T follicular helper cell (primary cell): ENCODE measurements at regions not wholly inside any gene's neighbourhood (a gene's known extent, or its start where the extent isn't known, plus 50 kb on each side); places are given as distances from the start of the nearest gene placed in this dataset.

Experiments used
- DNase-seq: peaks from one replicate; pipeline ENCODE4 v3.0.0-alpha.2; 2020; ENCODE audit warnings: low read depth

GRCh38 chrX:20472620-20473258 lies 206.0 kb upstream of the RPS6KA3 start:
- no peak for DNase-seq

GRCh38 chrX:20472148-20472547 lies 205.4 kb upstream of the RPS6KA3 start:
- no peak for DNase-seq

- DNase-seq: no peak
These were observed 204.8 kb upstream of the RPS6KA3 start for GRCh38 chrX:20471483-20471882.

- no peak for DNase-seq
These were observed 196.8 kb upstream of the RPS6KA3 start for GRCh38 chrX:20463296-20464075.

GRCh38 chrX:20461576-20461975 lies 194.9 kb upstream of the RPS6KA3 start:
- DNase-seq: no peak

- DNase-seq: no peak
These were observed 194.3 kb upstream of the RPS6KA3 start for GRCh38 chrX:20461002-20461401.

GRCh38 chrX:20459410-20460350 lies 193.0 kb upstream of the RPS6KA3 start:
- no peak for DNase-seq

GRCh38 chrX:20456971-20457370 lies 190.3 kb upstream of the RPS6KA3 start:
- no peak for DNase-seq

- no peak for DNase-seq
These were observed 188.3 kb upstream of the RPS6KA3 start for GRCh38 chrX:20455001-20455400.

- DNase-seq: no peak
These were observed 187.4 kb upstream of the RPS6KA3 start for GRCh38 chrX:20454117-20454516.

GRCh38 chrX:20452487-20452886 lies 185.8 kb upstream of the RPS6KA3 start:
- no peak for DNase-seq

- no peak for DNase-seq
These were observed 185.2 kb upstream of the RPS6KA3 start for GRCh38 chrX:20451929-20452328.

GRCh38 chrX:20445109-20445508 lies 178.4 kb upstream of the RPS6KA3 start:
- no peak for DNase-seq

- DNase-seq: peak; percentile 70
These were observed 175.9 kb upstream of the RPS6KA3 start for GRCh38 chrX:20442597-20442996.

GRCh38 chrX:20441123-20441522 lies 174.4 kb upstream of the RPS6KA3 start:
- DNase-seq: no peak

GRCh38 chrX:20438871-20439526 lies 172.3 kb upstream of the RPS6KA3 start:
- no peak for DNase-seq

GRCh38 chrX:20437683-20438082 lies 171.0 kb upstream of the RPS6KA3 start:
- no peak for DNase-seq

- no peak for DNase-seq
These were observed 169.2 kb upstream of the RPS6KA3 start for GRCh38 chrX:20435913-20436312.

GRCh38 chrX:20434986-20435385 lies 168.3 kb upstream of the RPS6KA3 start:
- no peak for DNase-seq

- no peak for DNase-seq
These were observed 166.7 kb upstream of the RPS6KA3 start for GRCh38 chrX:20433388-20433775.

- no peak for DNase-seq
These were observed 166.2 kb upstream of the RPS6KA3 start for GRCh38 chrX:20432746-20433387.
